ENCODE measurements at regions not wholly inside any gene's neighbourhood (a gene's known extent, or its start where the extent isn't known, plus 50 kb on each side); places are given as distances from the start of the nearest gene placed in this dataset.
"Not testable (repeated sequence)": the region's sequence is repeated elsewhere in the genome, so short reads cannot be mapped to it uniquely, and the experiment has no call there.

- no peaks in the 10 kb centered on the region for H3K4me1 ChIP-seq
- TF ChIP-seq CTCF (IDR thresholded peaks at IDR 0.05) (no peak), POLR2A (IDR thresholded peaks at IDR 0.05) (no peak)
- no peak overlapping the region for H3K4me3 ChIP-seq
These were observed 457.5 kb upstream of the CCDC179 start for GRCh38 chr11:23317816-23318215.

GRCh38 chr11:23318670-23319069 lies 458.4 kb upstream of the CCDC179 start:
- no peak overlapping the region for H3K27ac ChIP-seq
- no peaks in the 10 kb centered on the region for H3K4me1 ChIP-seq
- H3K9me3 ChIP-seq = no peaks in the 10 kb centered on the region
- TF ChIP-seq POLR2A (IDR thresholded peaks at IDR 0.05) (no peak), CTCF (IDR thresholded peaks at IDR 0.05) (no peak)
- H3K27me3 ChIP-seq = no peaks in the 10 kb centered on the region
- DNase-seq = no peak
- H3K36me3 ChIP-seq = no peaks in the 10 kb centered on the region
- H3K4me3 ChIP-seq = no peak overlapping the region

More at GRCh38 chr11:23317816-23318215, 457.5 kb upstream of the CCDC179 start:
- Histone ChIP-seq H3K36me3 (no peaks in the 10 kb centered on the region), H3K9me3 (no peaks in the 10 kb centered on the region), H3K27me3 (no peaks in the 10 kb centered on the region), H3K27ac (no peak overlapping the region)
- no peak for DNase-seq

GRCh38 chr11:23320131-23320530 lies 459.9 kb upstream of the CCDC179 start:
- Histone ChIP-seq H3K4me1 (no peaks in the 10 kb centered on the region), H3K9me3 (no peaks in the 10 kb centered on the region), H3K27ac (no peak overlapping the region), H3K27me3 (no peaks in the 10 kb centered on the region), H3K4me3 (no peak overlapping the region), H3K36me3 (no peaks in the 10 kb centered on the region)
- no peak for DNase-seq
- TF ChIP-seq POLR2A (IDR thresholded peaks at IDR 0.05) (no peak), CTCF (IDR thresholded peaks at IDR 0.05) (no peak)

- not testable (repeated sequence) for DNase-seq, H3K9me3 ChIP-seq, H3K27ac ChIP-seq, H3K4me1 ChIP-seq, H3K36me3 ChIP-seq, H3K4me3 ChIP-seq, H3K27me3 ChIP-seq
These were observed 475.3 kb upstream of the CCDC179 start for GRCh38 chr11:23335586-23335985.

- TF ChIP-seq POLR2A (IDR thresholded peaks at IDR 0.05) = no peak
- no peak for TF ChIP-seq CTCF (IDR thresholded peaks at IDR 0.05)
- Histone ChIP-seq H3K27me3 (no peaks in the 10 kb centered on the region), H3K27ac (no peak overlapping the region), H3K36me3 (no peaks in the 10 kb centered on the region), H3K4me3 (no peak overlapping the region), H3K9me3 (no peaks in the 10 kb centered on the region), H3K4me1 (no peaks in the 10 kb centered on the region)
- DNase-seq = no peak
These were observed 476.7 kb upstream of the CCDC179 start for GRCh38 chr11:23336961-23337360.

- no peaks in the 10 kb centered on the region for H3K4me1 ChIP-seq
- no peaks in the 10 kb centered on the region for H3K9me3 ChIP-seq
- TF ChIP-seq POLR2A (IDR thresholded peaks at IDR 0.05) (no peak), CTCF (IDR thresholded peaks at IDR 0.05) (no peak)
- H3K27ac ChIP-seq = no peak overlapping the region
- no peaks in the 10 kb centered on the region for H3K27me3 ChIP-seq
- no peak for DNase-seq
- H3K4me3 ChIP-seq = no peak overlapping the region
- H3K36me3 ChIP-seq = no peaks in the 10 kb centered on the region
These were observed 493.3 kb upstream of the CCDC179 start for GRCh38 chr11:23353611-23354010.
